Amniotic stem cell (primary cell): ENCODE measurements at regions not wholly inside any gene's neighbourhood (a gene's known extent, or its start where the extent isn't known, plus 50 kb on each side); places are given as distances from the start of the nearest gene placed in this dataset.
"Not testable (repeated sequence)": the region's sequence is repeated elsewhere in the genome, so short reads cannot be mapped to it uniquely, and the experiment has no call there.

Experiments
- DNase-seq: peaks from one replicate; lab custom pipeline; 2025; lab: John Stamatoyannopoulos, UW

DNA sequence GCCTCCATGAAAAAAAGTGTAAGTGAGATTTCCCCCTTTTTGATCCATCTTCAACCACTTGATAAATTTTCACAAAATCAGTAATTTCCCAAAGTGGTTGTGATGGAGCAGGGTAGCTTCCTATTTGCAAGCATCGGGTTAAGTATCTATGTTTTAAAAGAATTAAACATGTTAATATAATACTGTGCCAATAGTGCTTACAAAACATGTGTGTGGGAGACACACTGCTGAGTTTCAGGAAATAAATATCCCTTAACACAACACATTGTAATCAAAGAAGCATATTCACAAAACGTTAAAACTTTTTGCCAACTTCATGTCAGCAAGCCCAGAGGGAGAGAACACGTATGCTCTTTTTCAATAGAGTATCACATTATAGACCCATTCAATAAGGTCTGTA, 526.9 kb downstream of the TTLL7 start:
- DNase-seq: not testable (repeated sequence)

DNA sequence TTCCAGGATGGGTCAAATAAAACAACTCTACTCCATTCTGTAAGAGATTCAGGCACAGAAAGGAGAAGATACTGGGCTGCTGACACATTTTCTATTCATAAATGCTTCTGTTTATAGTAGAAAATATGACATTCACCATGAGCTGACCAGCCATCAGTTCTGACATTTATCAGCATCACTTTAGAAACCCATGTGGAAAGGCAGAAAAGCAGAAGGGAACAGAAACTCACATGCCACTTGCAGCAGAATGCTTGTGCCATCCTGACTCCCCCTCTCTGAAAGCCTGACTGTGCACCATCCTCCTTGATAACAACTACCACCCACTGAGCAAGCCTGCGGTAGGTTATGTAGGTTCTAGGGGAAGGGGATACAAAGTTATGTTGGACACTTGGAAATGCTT, 527.7 kb downstream of the TTLL7 start:
- not testable (repeated sequence) for DNase-seq

DNA sequence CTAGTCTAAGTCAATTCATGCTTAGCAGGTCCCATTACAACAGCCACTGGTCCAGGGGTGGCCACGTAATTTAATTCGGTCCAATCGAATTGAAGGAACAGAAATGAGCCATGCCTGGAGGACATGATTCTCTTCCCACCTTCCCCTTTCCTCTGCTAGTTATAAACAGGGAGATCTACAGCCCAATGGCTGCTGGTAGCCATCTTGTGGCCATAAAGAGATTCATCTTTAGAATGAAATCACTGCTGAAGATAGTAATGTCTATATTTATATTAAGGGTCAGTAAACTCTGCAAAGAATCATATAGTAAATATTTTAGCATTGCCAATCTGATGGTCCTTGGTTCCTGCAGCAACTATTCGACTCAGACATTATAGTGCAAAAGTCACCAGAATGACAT, 530.6 kb downstream of the TTLL7 start:
- DNase-seq: not testable (repeated sequence)

DNA sequence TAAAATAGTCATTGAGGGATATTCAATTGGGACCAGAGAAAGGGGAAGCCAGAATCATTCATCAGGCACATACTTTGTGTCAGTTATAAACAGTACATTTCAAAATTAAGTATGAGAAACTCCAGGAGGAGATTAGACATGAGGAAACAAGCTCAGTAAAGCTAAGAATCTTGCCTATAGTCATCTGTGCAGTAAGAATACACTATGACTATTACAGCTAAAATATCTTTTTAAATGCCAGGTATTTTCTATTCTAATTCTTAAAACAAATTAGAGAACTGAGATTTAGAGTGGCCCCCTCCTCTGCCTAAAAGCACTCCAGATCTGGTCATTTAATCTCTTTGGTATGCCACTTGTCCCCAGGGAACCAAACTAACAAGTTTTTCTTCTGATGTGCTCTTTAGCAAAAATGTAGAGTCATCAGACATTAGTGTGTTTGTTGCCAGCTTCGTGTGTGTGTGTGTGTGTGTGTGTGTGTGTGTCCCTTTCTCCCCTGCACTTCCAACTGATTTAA, 541.1 kb downstream of the TTLL7 start:
- not testable (repeated sequence) for DNase-seq

DNA sequence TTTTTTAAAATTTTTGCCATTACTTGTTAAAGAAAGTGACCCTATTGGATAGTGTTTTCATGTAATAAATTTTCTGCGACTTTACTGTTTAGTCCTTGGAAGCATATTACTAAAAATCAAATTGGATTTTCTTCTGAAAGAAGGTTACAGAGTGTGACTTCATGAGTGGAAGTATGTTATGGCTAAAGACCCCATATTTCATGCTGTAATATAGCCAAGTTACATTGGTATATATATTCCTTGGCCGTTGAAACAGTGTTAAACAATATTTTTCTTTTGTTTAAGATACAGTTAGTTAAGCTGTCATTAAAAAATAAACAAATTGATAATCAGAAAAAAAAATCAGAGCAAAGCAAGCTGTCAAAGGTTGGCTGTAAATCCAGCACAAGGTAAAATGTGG, 541.7 kb downstream of the TTLL7 start:
- not testable (repeated sequence) for DNase-seq

DNA sequence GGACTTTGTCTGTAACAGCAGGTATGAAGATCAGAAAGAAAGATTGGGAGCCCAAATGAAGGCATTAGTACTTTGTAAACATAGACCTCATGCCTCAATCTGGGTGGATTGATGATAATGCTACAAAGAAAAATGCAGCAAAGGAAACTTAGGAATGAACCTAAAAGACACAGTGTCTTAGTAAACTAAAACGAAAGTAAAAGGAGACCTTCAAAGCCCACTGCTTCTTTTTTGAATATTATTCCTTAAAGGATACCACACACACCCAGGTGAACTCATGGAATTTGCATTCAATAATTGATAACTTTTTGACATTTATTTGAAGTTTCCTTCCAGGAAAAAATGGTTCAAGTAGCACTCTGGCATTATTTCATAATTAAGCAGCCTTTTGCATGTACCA, 543.2 kb downstream of the TTLL7 start:
- not testable (repeated sequence) for DNase-seq

DNA sequence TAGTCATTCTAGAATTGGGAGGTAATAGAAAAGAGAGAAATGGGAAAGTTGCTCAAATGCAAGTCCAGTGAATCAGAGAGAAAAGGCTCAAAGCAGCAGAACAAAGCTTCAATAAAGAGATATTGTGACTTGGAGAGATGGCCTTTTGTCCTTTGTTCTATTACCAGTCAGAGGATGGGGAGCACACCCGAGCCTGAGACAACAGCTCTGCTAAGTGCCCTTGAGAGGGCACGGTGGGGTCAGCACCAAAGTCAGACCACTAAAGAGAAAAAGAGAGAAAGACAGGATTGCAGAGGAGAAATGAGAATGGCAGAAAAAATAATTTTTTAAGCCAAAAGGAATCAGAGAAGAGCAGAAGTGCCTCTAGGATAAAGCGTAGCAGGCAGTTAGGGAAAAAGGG, 553.1 kb downstream of the TTLL7 start:
- not testable (repeated sequence) for DNase-seq

DNA sequence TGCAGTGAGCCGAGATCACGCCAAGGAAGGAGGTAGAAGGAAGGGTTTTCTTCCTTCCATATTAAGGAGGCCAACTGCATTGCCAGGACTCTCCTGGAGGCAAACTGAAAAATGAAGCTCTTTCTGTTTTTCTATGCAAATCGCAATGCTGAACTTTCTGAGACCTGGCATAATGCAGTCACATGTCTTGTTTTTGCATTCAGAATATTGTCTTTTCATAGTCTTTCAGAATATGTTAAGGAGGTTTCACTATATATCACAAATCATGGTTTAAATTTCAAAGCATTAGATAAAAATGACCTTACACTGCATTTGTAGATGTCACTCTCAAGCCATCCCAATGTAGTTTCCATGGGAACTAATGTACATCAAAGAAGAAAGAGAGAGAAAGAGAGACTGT, 556.5 kb downstream of the TTLL7 start:
- not testable (repeated sequence) for DNase-seq

DNA sequence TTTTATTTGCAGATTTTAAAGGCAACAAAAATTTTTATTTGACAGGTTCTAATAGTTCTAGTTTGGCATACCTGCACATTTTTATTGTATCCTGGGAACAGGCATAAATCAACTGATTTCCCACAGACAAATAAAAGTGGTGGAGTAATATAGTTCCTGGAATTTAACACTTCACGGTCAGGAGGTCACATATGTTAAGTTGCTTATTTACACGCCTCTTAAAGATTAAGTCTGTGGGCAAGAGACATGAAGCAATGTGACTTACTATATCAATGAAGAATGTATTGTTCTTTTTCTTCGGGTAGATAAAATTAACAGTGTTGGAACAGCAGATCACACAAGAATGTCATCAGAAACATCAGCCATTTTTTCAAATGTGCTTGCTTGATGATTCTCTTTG, 558.3 kb downstream of the TTLL7 start:
- not testable (repeated sequence) for DNase-seq

DNA sequence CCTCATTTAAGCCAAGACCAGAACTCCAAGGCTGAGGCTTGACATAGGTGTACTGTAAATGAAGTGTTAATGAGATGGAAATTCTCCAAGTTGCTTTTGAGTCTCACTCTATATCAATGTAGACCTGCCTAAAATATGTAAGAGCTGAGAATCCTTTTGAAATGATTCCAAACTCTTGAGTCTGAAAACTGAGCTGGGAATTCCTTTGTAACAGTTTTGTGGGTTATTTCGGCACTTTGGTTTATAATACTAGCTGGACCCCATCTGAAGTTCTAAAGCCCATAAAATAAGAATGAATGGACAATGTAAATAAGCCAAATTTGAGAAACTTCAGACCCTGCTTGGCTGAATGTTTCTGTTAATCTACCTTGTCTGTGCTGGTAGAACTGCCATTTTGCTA, 558.9 kb downstream of the TTLL7 start:
- not testable (repeated sequence) for DNase-seq

DNA sequence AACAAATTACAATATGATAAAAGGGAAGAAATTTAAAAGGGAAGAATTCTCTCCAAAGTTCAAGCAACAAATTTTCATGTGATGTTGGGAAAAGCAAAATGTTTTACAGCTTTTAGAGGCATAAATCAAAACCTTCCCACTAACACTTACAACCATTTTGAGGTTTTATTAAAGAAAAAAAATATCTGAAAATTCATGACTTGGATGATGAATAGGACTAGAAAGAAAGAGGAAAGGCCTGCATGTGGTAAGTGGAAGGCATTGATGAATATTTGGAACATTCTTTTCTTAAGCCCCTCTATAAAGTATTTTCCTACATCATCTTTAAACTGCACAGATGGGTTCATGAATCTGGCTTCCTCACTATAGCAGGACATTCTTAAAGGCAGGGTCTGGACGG, 560.6 kb downstream of the TTLL7 start:
- DNase-seq: not testable (repeated sequence)

DNA sequence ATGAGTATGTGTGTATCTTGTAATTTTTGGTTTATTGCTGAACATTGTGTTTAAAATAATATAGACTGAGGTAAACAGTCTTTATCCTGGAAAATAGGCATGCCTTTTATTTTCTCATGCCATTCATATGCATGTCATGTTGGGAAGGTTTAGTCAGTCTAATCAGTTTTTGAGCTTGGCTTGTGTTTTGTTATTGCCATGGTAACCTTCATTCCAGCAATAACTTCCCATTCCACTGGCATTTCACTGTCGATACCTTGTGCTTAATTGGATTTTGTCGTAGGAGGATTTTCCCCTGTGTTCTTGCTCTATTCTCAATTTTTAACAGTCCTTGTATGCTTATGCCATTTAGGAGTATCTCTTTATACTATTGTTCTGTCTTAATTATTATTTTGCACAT, 563.6 kb downstream of the TTLL7 start:
- not testable (repeated sequence) for DNase-seq

DNA sequence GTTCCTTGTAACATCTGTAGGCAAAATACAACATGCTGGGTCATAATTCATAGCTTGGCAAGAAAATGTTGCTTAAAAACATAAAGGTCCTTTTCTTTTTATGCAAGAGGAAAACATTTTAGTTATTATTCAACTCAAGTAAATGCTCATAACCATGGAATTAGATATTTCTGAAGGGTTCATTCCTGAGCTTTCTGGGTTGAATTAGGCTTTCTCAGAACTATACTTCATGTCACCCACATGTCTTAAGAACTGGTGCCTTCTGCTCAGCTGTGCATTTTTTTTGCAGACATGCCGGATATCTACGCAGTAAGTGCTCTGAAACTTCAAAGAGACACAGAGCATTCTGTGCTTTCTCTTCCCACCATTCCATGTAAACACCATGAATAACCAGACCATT, 571.4 kb downstream of the TTLL7 start:
- DNase-seq: not testable (repeated sequence)

DNA sequence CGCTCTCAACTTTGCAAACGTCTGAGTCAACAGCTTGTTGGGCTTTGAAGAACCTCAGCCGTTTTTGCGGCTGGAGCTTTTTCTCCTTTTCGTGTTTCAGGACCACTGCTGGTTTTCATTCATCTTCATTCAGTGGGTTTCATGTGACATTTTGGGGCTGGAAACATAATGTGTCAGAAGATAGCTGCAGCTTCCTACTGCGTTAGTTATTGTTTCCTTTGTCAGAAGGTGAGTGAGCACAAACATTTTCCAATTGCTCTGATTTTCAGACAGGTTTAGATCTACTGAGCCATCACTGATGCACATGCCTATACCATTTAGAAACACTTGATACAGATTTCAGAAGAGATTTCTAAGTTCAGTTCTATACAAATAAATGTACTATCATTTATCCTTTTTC, 575.5 kb downstream of the TTLL7 start:
- DNase-seq: not testable (repeated sequence)

DNA sequence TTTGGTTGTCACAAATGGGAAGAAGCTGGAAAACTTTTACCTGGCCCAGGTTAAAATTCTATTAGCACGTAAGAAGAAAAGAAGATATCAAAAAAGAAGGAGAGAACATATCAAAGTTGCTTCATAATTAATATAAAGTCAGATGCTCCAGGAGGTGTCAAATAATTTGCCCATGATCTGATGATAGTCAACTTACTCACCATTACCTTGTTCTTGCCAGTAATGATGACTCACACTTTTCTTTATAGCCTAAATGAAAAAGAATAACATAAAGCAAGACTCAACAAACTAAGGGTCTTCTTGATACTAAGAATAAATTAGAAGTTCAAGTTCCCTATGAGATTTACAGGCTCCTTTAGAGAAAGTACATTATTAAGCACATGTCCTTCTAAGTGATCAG, 580.4 kb downstream of the TTLL7 start:
- no peak for DNase-seq

DNA sequence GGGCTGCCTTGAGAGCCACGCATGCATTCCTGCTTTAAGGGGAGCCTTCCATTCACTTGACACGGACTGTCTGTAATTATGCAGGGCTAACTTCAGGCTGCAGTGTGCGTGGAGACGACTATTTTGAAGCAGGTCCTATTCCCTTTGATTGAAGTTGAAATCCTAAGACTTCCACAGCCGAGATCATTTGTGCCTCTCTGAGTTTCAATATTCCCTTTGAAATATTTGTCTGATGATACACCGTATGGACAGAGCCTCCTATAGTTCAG, 585.2 kb downstream of the TTLL7 start:
- DNase-seq: not testable (repeated sequence)

DNA sequence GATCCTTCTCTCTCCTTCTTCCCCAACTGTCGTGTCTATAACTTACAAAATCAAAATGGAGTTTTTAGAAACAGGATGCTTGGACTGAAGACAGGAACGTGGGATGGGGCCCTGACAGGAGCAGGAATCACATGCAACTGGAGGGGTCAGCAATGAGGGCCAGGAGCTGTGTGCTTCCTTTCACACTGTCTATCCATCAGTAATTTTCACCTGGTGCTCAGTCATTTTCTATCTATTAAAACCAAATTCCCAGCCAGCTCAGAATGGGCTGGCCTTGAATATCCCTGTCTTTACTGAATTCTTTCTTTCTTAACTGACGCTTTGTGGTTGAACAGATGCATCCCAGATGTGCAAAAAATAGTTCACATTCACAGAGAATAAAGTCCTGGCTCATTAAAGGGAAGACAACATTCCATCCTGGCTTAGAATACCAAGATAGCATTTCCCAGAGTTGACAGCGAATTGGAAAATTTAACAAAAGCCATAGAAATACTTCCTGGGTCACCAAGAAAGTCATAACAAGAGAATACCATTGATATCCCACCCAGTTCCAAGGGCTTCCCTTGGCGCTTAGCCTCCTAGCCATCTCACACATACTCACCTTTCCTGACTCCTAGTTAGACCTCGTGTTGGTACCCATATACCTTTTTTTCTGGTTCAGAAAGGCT, 588.1 kb downstream of the TTLL7 start:
- not testable (repeated sequence) for DNase-seq

DNA sequence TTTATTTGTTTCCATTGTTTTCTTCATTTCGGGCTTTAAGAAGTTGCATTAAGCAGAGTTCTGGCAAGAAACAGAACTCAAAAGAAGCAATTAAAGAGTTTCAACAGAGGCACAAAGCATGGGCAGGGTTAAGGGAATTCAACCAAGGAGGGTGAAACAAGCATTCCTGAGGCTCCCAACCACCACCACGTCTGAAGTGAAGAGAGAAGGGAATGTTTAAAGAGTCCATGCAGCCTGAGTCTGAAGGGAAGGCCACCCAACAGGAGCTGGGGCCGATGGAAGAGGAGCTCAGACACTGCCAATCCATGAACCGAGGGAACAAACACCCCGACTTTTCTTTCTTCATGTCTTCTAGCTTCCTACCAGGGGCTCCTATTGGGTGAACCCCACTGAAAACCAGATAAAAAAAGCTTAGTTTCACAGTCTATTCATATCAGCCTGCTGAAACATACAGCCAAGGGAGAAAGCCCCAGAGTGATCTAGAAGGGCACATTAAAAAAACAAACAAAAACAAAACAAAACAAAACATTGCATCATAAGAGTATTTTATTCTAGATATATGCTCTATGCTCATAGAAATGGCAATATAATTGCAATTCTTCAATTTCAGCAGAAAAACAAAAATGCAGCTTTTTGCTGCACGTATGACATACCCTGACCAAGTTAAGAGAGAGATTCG, 592.1 kb downstream of the TTLL7 start:
- DNase-seq: not testable (repeated sequence)

DNA sequence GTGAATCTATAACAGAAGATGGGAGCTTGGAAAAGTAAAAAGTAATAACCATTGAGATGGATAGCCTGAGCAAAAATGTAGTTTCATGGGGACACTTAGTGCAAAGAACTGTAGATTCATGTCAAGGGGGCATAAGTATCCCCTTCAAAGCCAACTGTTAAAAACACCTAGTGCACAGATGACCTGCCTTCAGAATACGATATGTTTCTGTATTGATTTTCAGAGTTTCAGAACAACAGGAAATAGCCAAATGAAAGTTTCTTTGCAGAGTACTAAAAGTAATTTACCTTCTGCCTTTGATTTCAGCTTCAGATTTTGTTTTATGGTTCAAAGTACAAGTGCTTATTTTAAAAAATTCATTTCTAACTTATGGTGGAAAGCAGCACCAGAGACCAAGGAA, 593.1 kb downstream of the TTLL7 start:
- not testable (repeated sequence) for DNase-seq

DNA sequence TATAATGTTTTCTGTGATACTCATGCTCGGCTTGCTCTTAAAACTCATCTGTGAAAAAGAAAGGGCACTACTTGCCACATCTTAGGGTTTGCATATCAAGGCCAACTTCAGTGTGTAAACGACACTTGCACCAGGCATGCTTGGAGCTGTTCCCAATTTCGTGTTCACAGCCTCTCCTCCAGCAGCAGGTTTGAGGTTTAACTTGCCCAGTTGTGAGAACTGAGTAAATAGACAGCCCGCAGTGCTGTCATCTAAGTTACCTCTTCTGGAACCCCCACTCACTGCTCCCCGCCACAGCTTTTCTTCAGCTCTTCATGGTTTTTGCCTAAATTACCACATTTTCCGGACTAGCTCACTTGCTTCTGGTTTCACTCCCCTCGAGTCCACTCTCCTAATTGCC, 595.4 kb downstream of the TTLL7 start:
- DNase-seq: not testable (repeated sequence)

DNA sequence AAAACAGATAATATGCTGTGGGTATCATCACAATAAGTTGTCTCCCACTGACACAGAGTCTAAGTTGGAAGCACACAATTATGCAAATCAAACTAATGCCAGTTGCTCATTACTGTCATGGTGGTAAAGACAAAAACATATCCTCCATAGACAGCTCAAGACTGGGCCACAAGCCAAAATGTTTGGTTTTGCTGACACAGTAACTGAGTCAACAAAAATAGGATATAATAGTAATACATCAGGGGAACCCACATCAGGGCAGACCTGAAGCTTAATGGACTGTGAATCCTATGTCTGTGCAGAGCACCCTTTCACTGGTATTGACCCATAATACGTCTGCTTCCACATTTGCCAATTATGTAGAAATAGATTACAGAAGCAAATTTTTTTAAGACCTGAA, 597.8 kb downstream of the TTLL7 start:
- not testable (repeated sequence) for DNase-seq

DNA sequence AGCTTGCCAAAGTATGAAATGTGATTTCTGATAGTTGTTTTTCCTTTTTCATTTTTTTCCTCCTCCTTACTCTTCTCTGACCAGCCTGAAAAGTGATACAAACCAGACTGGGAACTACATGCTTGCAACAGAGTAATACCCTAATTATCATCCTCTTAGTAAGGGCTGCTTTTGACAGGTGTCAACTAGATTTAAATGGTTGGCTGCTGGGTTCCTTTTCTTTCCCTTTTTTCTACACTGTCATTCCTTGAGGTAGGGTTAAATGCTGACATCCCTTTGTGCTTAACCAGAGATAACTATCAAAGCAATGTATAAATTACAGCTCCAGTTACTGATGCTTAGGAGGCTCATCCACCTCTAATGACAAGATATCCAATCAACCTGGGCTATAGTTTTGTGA, 598.8 kb downstream of the TTLL7 start:
- DNase-seq: not testable (repeated sequence)

DNA sequence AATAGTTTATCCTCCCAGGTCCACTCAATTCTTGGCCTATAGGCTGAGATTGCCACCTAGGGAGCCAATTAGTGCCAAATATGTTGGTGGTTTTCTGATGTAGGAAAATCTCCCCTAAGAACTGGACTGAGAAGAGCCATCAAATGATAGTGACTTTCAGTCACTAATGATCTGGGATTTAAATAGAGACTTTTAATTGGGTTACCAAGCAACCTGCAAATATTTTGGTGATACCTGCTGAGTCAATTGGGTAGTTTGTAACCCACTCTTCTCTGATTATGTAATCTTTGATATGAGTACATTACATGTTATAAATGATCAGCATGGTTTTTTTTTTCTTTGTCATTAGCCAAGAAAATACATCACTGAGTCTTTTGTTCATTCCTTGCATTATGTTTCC, 600.8 kb downstream of the TTLL7 start:
- not testable (repeated sequence) for DNase-seq

DNA sequence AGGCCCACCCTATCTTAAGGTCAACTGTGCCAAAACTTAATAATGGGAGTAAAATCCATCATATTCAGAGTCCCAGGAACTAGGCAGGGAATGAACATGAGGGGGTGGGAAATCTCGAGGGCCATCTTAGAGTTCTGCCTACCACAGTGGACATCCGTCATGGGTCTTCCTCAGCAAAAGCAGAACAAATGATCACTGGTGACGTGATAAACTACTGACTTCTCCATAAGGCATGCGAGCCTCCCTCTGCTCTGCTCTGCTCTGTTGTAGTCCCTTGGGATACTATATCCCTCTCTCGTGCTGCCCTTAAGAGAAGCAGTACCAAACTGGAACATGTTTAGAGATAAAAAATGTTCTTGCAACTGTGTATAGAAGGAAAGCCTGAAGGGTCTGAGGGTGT, 603.8 kb downstream of the TTLL7 start:
- DNase-seq: not testable (repeated sequence)
